GM13977 (cell line): ENCODE measurements at regions not wholly inside any gene's neighbourhood (a gene's known extent, or its start where the extent isn't known, plus 50 kb on each side); places are given as distances from the start of the nearest gene placed in this dataset.

Source experiments
- DNase-seq: peaks from one replicate; pipeline ENCODE4 v3.0.0; 2012; ENCODE audit warnings: low spot score
- in situ Hi-C: fragments of 300-500 bp; cut with MboI; formaldehyde crosslinking; loops from one replicate; pipeline ENCODE4 v1.12.0; 2022; ENCODE audit warnings: low sequenced_read_pairs, low pct_unique_long_range_greater_than_20kb, mixed read lengths, inconsistent platforms; ENCODE audit not compliant: unreplicated experiment
- TF ChIP-seq, protein P1 (sequence below): IDR thresholded peaks from 2 replicates; pipeline ENCODE4 v1.5.1; 2012; ENCODE audit warnings: mild to moderate bottlenecking, control low read depth; ENCODE audit not compliant: insufficient read depth; ENCODE audit errors: extremely low read depth, missing control alignments

DNA sequence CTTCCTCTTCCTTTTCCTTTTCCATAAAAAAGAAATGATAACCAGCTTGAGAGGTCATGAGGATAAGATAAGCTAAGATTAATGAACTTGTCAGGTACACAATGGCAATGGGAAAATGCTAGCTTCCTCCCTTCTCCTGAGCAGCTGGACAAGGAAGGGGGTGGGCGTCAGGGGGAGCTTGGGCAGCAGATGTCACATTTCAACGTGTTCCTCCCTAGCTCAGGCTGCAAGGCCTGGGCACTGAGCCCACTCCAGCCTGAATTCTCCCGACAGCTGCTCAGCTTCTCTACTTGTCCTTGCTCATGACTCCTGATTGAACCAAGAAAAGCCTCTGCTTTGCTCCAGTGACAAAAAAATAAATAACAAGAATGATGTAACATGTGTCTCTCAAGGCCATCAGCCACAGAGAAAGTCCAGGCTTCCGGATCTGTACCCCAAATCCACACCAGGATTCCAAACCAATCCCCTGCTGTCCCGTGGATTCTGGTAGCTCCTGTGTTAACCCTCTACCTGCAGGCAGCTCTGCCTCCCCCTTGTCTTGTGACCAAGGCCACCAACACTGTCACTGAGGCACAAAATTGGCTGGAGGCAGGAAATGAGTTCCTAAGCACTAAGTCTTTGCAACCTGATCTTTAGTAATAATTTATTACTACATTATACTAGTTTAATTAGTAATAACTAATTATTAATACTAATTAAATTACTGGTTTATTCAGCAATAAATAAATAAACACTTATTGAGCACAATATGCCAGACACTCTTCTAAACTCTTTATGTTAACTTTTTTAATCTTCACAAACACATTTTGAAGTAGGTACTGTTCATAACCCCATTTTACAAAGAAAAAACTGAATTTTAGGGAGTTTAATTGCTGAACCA, 146.5 kb downstream of the CCDC34 start:
- DNase-seq: no peak
- in situ Hi-C loops: no loop called here
- TF ChIP-seq, protein P1, sequence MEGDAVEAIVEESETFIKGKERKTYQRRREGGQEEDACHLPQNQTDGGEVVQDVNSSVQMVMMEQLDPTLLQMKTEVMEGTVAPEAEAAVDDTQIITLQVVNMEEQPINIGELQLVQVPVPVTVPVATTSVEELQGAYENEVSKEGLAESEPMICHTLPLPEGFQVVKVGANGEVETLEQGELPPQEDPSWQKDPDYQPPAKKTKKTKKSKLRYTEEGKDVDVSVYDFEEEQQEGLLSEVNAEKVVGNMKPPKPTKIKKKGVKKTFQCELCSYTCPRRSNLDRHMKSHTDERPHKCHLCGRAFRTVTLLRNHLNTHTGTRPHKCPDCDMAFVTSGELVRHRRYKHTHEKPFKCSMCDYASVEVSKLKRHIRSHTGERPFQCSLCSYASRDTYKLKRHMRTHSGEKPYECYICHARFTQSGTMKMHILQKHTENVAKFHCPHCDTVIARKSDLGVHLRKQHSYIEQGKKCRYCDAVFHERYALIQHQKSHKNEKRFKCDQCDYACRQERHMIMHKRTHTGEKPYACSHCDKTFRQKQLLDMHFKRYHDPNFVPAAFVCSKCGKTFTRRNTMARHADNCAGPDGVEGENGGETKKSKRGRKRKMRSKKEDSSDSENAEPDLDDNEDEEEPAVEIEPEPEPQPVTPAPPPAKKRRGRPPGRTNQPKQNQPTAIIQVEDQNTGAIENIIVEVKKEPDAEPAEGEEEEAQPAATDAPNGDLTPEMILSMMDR: no peak

DNA sequence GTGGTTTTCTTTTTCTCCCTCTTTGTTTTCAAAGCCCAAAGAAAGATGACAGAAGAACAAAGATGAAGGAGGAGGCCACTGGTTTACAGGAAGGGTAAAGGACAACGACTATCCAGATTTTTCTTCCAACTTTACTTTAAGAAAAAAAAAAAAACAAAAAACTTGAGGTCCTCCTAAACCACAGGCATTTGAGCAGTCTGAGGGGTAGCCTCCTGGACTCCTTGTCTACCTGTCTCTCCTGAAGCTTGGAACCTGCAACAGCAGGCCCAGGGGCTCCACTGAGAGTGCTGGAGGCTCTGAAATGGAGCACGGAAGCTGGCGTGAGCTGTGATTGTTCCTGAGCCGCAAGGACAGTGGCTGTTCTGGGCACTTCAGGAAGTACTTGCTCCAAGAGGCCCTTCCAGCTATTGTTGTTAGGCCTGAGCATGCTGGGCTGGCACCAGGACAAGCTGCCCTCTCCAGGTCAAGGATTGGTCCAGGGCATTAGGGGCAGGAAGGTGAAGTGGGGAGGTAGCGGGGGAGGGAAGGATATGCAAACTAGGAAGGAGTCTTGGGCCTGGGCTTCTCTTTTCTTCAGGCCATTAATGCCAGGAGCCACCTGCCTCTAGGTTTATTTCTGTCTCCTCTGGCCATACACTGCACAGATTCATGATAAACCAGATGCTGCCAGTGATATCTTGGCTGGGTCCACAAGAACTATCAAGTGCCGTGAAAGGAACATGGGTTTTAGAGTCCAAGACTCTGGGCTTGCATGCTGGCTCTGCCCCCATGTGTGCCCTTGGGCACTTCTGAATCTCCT, 147.3 kb downstream of the CCDC34 start:
- in situ Hi-C loops: no loop called here
- DNase-seq: no peak
- TF ChIP-seq, protein P1: no peak

DNA sequence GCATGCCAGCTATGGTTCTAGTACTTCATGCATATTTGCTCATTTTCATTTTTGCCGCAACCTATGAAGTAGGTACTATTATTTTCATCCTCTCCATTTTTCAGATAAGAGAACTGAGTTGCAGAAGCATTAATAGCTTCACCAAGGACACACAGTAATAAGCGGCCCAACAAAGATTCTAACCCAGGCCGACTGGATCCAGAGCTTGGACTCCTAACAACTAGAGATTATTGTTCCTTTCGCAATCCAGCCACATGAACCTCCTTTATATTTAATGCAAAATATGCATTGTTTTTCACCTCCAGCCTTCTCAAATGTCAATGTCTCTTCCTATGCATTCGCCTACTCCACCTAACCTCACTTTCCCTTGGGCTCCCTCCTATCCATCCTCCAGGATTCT, 148.3 kb downstream of the CCDC34 start:
- in situ Hi-C loops: no loop called here
- DNase-seq: no peak
- TF ChIP-seq, protein P1: no peak

DNA sequence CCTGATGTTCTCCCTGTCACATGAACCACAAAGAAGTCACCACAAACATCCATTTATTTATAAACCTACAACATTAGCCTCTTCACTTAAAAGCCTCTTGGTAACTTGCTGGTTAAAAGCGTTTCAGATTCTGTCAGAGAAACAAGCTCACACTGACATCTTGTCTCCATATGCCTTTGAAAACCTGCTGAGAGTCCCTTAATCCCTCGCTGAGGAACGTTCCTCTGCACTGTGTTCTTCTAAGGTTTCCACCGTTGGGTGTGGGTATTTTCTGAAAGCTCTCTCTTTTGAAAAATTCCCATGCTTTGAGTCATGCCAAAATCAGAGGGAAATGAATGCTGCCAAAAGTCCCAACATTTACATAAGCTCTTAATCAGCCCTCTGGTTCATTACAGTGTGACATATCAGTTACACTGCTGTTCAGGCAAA, 149.8 kb downstream of the CCDC34 start:
- TF ChIP-seq, protein P1: no peak
- DNase-seq: no peak

DNA sequence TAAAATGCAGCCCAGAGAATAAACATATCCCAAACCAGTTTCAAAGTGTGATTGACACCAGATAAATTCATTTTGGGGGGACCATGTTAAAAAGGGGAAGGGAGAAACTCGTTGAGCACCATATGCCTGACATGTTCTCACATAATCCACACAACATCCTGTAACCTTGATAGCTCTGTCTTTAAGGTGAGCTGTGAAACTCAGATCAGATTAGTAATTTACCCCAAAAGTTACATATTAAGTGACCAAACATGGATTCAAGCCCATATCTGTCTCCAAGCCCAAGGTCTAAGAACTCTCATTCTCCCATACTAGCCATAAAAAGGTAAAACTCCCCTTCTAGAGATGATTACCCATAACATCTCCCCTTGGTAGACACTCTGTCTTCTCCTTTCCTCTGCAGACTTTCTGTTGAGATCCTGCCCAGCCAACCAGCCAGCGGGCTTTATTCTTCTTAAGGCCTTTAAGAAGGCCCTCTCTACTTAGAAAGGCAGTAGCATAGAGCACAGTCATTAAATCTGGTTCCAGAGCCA, 150.7 kb downstream of the CCDC34 start:
- in situ Hi-C loops: no loop called here
- DNase-seq: no peak
- TF ChIP-seq, protein P1: no peak

More for the DNA sequence above, 149.8 kb downstream of the CCDC34 start:
- in situ Hi-C loops: no loop called here

DNA sequence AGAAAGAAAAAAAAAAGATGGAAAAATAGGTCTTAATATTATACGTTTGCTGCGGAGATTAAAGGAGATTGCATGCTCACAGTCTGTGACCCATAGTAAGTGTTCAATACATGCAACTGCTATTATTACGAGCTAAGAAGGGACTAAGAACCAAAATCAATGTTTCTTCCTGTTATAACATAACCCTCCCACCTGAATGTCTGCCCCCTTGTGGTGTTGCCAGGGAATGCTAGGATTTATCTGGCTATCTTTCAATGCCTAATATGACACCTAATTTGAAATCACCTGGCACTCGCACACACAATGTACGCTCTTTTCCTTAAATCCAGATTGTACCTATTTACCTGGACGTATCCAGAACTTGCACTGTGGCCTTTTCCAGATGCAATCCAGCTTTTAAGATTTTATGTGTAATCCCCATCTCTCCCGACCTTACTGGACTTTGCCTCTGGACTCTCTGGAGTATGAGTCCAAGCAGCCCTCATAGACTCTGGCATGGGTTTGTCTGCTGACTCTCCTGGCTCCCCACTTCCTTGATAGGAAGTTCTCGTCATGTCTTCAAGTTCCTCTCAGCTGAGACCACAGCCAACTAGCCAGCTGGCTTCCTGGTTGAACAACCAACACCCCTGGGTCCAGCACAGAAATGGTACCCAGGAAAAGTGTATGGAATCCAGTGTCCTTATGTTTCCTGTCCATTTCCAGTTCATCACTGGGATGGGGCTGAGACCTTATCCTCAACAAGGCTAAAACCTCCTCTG, 151.5 kb downstream of the CCDC34 start:
- in situ Hi-C loops: no loop called here
- no peak for DNase-seq
- TF ChIP-seq, protein P1: peak; percentile 39
